Calu3 (cell line): ENCODE measurements at regions not wholly inside any gene's neighbourhood (a gene's known extent, or its start where the extent isn't known, plus 50 kb on each side); places are given as distances from the start of the nearest gene placed in this dataset.

Experiments used
- BruUV-seq: library from RNA; stranded (reverse); fragments of 400-500 nt; replicated peaks from 2 replicates; lab custom pipeline; 2021; lab: Mats Ljungman, UMichigan
- CTCF ChIA-PET: fragments of 300-600 bp; sonication (Branson Sonifier 250); formaldehyde crosslinking; loops from one replicate; lab custom pipeline; 2022; ENCODE audit warnings: antibody characterized with exemption; lab: Charles Lee
- DNase-seq: peaks from one replicate; pipeline ENCODE4 v3.0.0; 2022
- H3K27ac Mint-ChIP-seq: one replicate; pipeline ENCODE4 v1.8.0; 2022; ENCODE audit warnings: mixed read lengths; ENCODE audit not compliant: unreplicated experiment
- H3K27me3 Mint-ChIP-seq: one replicate; pipeline ENCODE4 v1.8.0; 2022; ENCODE audit warnings: mixed read lengths; ENCODE audit not compliant: unreplicated experiment
- H3K36me3 Mint-ChIP-seq: one replicate; pipeline ENCODE4 v1.8.0; 2022; ENCODE audit warnings: mild to moderate bottlenecking, moderate library complexity, mixed read lengths; ENCODE audit not compliant: insufficient read depth, unreplicated experiment
- H3K4me1 Mint-ChIP-seq: one replicate; pipeline ENCODE4 v1.8.0; 2022; ENCODE audit warnings: mild to moderate bottlenecking, low read depth, mixed read lengths; ENCODE audit not compliant: unreplicated experiment
- H3K4me3 Mint-ChIP-seq: one replicate; pipeline ENCODE4 v1.8.0; 2022; ENCODE audit warnings: mild to moderate bottlenecking, low read depth, moderate library complexity, mixed read lengths; ENCODE audit not compliant: unreplicated experiment
- H3K9me3 Mint-ChIP-seq: one replicate; pipeline ENCODE4 v1.8.0; 2022; ENCODE audit warnings: low read depth, mixed read lengths; ENCODE audit not compliant: unreplicated experiment
- intact Hi-C: fragments of 100-400 bp; cut with micrococcal nuclease; formaldehyde crosslinking; loops from one replicate; pipeline ENCODE4 v1.10.0; 2022; ENCODE audit not compliant: unreplicated experiment
- TF ChIP-seq, protein P1 (sequence below): fragments of 200-600 bp; IDR thresholded peaks from one replicate; pipeline ENCODE4 v1.8.0; 2022; ENCODE audit warnings: antibody characterized with exemption; ENCODE audit not compliant: unreplicated experiment

DNA sequence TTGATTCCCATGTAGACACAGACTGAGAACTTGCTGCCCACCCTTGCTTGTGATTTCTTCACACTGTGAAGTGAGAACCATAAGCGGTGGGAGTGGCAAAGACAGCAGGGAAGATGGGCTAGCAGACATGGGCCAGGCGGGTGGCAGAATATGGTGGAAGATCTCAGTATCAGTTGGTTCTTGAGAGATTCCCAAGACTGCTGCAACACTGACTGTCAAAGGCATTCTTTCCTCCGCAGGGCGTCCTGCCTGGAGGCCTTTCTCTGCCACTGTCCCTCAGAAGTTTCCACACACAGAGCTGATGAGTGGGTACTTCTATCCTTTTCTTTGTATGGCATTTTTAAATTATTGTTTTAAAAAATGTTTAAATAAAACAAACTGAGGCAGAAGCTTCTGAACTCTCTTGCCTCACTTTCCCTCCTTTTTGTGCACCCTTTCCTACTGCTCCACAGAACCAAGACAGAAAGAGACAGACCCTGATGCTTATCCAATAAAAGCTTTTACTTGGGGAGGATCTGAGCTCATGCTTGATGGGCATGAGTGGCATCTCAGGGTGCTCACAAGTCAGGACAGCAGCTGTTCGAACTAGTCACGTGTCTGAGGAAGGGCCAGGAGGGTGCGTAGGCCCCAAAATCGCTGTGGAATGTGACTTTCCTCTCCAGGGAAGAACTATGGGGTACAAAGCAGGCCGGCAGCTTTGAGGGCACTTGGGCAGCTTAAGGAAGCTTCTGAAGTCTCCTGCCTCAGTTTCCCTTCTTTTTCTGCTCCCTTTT lies 104.7 kb upstream of the PCGF5 start:
- H3K36me3 Mint-ChIP-seq: no peaks in the 10 kb centered on the region
- no peak overlapping the region for H3K4me3 Mint-ChIP-seq
- no peaks in the 10 kb centered on the region for H3K9me3 Mint-ChIP-seq
- DNase-seq: no peak
- CTCF ChIA-PET: no interaction called here
- H3K27me3 Mint-ChIP-seq: peaks cover 16% of the 10 kb centered on the region
- TF ChIP-seq, protein P1, sequence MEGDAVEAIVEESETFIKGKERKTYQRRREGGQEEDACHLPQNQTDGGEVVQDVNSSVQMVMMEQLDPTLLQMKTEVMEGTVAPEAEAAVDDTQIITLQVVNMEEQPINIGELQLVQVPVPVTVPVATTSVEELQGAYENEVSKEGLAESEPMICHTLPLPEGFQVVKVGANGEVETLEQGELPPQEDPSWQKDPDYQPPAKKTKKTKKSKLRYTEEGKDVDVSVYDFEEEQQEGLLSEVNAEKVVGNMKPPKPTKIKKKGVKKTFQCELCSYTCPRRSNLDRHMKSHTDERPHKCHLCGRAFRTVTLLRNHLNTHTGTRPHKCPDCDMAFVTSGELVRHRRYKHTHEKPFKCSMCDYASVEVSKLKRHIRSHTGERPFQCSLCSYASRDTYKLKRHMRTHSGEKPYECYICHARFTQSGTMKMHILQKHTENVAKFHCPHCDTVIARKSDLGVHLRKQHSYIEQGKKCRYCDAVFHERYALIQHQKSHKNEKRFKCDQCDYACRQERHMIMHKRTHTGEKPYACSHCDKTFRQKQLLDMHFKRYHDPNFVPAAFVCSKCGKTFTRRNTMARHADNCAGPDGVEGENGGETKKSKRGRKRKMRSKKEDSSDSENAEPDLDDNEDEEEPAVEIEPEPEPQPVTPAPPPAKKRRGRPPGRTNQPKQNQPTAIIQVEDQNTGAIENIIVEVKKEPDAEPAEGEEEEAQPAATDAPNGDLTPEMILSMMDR: no peak
- no TSS peak for BruUV-seq
- intact Hi-C loops: no loop called here
- no peaks in the 10 kb centered on the region for H3K4me1 Mint-ChIP-seq
- H3K27ac Mint-ChIP-seq: no peak overlapping the region

DNA sequence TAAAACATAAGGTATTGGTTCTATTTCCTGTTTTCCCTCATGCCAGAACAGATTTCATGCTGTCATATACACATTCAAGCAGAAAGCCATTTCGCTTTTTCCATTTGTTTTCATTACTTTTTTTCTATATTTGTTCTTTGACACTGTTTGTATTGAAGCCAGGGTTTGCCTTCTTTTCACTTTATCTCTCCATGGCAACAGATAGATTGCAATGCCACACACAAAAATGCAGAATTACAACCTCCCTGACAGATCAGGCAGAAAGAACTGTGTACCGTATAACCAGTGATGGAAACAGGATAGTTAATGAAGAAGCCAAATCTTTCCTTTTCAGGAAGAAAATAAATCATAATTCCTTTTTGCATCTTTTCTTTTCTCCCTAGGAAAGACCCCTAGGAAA lies 103.0 kb upstream of the PCGF5 start:
- CTCF ChIA-PET: no interaction called here
- DNase-seq: no peak
- Mint-ChIP-seq H3K9me3 (no peaks in the 10 kb centered on the region), H3K27me3 (peaks cover 16% of the 10 kb centered on the region), H3K4me3 (no peak overlapping the region), H3K36me3 (no peaks in the 10 kb centered on the region), H3K4me1 (no peaks in the 10 kb centered on the region), H3K27ac (no peak overlapping the region)
- TF ChIP-seq, protein P1: no peak
- BruUV-seq: no TSS peak
- intact Hi-C loops: no loop called here

DNA sequence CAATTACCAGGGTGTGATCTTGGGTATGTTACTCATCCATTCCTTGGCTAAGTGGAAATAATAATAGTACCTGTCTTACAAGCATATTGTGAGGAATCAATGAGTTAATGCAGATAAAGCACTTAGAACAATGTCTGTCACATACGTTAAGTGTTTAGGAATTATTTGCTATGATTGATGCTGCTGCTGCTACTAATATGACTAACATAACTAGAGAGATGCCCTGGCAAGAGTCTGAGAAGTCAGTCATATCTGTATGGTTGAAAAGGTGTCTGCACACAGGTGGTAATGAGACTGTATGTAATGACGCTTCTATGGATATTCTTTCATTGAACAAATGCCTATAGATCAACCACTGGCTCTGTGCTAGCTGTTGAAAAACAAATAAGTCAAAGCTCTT lies 100.1 kb upstream of the PCGF5 start:
- no peaks in the 10 kb centered on the region for H3K36me3 Mint-ChIP-seq
- intact Hi-C loops: no loop called here
- DNase-seq: no peak
- H3K4me1 Mint-ChIP-seq: no peaks in the 10 kb centered on the region
- TF ChIP-seq, protein P1: no peak
- H3K9me3 Mint-ChIP-seq: no peaks in the 10 kb centered on the region
- CTCF ChIA-PET: no interaction called here
- H3K27me3 Mint-ChIP-seq: peaks cover 30% of the 10 kb centered on the region
- no peak overlapping the region for H3K4me3 Mint-ChIP-seq
- no TSS peak for BruUV-seq
- no peak overlapping the region for H3K27ac Mint-ChIP-seq

DNA sequence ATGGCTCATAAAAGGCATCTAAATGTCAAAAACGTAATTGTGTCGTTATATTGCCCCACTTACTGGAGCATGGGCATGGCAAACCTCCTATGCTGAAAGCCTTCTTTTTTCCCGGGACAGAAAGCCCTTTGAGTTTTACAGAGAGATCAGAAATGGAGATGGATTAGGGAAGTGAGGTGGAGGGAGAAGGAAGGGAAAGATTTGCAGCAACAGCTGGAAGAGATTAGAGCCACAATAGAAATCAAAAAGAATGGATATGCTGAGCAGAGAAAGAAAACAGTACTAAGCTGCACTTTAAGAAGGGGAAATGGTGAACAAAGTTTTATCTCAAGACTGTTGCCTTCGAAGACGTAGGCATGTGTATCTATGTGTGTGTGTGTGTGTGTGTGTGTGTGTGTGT lies 97.2 kb upstream of the PCGF5 start:
- intact Hi-C loops: no loop called here
- H3K4me1 Mint-ChIP-seq: no peaks in the 10 kb centered on the region
- H3K9me3 Mint-ChIP-seq: no peaks in the 10 kb centered on the region
- TF ChIP-seq, protein P1: no peak
- DNase-seq: no peak
- no peak overlapping the region for H3K4me3 Mint-ChIP-seq
- peaks cover 49% of the 10 kb centered on the region for H3K27me3 Mint-ChIP-seq
- CTCF ChIA-PET: no interaction called here
- no TSS peak for BruUV-seq
- H3K36me3 Mint-ChIP-seq: no peaks in the 10 kb centered on the region
- no peak overlapping the region for H3K27ac Mint-ChIP-seq
